ENCODE measurements at regions not wholly inside any gene's neighbourhood (a gene's known extent, or its start where the extent isn't known, plus 50 kb on each side); places are given as distances from the start of the nearest gene placed in this dataset.

GRCh38 chr12:19659086-19659485 is 219.8 kb downstream of the AEBP2 start:
- no peaks in the 10 kb centered on the region for H3F3A ChIP-seq (ENCODE audit: control insufficient read depth, insufficient read depth)
- TF ChIP-seq, protein P1, sequence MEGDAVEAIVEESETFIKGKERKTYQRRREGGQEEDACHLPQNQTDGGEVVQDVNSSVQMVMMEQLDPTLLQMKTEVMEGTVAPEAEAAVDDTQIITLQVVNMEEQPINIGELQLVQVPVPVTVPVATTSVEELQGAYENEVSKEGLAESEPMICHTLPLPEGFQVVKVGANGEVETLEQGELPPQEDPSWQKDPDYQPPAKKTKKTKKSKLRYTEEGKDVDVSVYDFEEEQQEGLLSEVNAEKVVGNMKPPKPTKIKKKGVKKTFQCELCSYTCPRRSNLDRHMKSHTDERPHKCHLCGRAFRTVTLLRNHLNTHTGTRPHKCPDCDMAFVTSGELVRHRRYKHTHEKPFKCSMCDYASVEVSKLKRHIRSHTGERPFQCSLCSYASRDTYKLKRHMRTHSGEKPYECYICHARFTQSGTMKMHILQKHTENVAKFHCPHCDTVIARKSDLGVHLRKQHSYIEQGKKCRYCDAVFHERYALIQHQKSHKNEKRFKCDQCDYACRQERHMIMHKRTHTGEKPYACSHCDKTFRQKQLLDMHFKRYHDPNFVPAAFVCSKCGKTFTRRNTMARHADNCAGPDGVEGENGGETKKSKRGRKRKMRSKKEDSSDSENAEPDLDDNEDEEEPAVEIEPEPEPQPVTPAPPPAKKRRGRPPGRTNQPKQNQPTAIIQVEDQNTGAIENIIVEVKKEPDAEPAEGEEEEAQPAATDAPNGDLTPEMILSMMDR (IDR thresholded peaks at IDR 0.05; ENCODE audit: low read depth, low read length, poor library complexity, severe bottlenecking) = no peak
- TF ChIP-seq EZH2phosphoT487 (IDR thresholded peaks at IDR 0.05; ENCODE audit: borderline replicate concordance, low read length) = no peak
- H3K4me2 ChIP-seq (ENCODE audit: low read length) = no peak overlapping the region
- no peaks in the 10 kb centered on the region for H3K9me2 ChIP-seq (replicated peaks; ENCODE audit: control insufficient read depth, low read length)
- H3K4me1 ChIP-seq (ENCODE audit: control insufficient read depth, low read length) = no peaks in the 10 kb centered on the region
- no peaks in the 10 kb centered on the region for H3K9me3 ChIP-seq (ENCODE audit: control insufficient read depth, insufficient read depth, low read length)
- H3K27ac ChIP-seq (ENCODE audit: low read depth, low read length) = no peak overlapping the region
- H3K36me3 ChIP-seq (ENCODE audit: control insufficient read depth, low read length) = no peaks in the 10 kb centered on the region
- H3K79me2 ChIP-seq (ENCODE audit: control insufficient read depth, low read length) = no peaks in the 10 kb centered on the region
- no peak overlapping the region for H3K4me3 ChIP-seq (ENCODE audit: low read length)
- H4K20me1 ChIP-seq (ENCODE audit: control insufficient read depth, insufficient read depth, low read depth, low read length) = no peaks in the 10 kb centered on the region
- no peaks in the 10 kb centered on the region for H3K27me3 ChIP-seq (ENCODE audit: control insufficient read depth, low read length)

DNA sequence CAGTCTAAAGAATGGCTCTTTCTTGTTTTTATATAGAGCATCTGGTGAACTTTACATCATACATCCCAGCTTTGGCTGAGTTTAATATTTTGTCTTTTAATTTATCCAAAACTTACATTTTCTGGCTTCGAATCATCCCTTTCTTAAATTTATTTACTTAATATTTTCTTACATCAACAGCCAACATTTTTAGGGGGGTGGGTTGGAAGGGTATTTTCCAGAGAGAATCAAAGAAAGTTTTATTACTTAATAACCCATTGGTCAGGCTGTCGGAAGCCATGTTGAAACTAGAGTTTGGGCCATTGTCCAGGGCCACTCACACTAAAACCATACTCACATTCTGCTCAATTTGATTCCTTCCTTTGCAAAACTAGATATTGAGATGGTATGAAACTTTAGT is 220.2 kb downstream of the AEBP2 start:
- H3K4me3 ChIP-seq (ENCODE audit: low read length) = no peak overlapping the region
- TF ChIP-seq, protein P1 (IDR thresholded peaks at IDR 0.05; ENCODE audit: low read depth, low read length, poor library complexity, severe bottlenecking) = no peak
- TF ChIP-seq EZH2phosphoT487 (IDR thresholded peaks at IDR 0.05; ENCODE audit: borderline replicate concordance, low read length) = no peak

DNA sequence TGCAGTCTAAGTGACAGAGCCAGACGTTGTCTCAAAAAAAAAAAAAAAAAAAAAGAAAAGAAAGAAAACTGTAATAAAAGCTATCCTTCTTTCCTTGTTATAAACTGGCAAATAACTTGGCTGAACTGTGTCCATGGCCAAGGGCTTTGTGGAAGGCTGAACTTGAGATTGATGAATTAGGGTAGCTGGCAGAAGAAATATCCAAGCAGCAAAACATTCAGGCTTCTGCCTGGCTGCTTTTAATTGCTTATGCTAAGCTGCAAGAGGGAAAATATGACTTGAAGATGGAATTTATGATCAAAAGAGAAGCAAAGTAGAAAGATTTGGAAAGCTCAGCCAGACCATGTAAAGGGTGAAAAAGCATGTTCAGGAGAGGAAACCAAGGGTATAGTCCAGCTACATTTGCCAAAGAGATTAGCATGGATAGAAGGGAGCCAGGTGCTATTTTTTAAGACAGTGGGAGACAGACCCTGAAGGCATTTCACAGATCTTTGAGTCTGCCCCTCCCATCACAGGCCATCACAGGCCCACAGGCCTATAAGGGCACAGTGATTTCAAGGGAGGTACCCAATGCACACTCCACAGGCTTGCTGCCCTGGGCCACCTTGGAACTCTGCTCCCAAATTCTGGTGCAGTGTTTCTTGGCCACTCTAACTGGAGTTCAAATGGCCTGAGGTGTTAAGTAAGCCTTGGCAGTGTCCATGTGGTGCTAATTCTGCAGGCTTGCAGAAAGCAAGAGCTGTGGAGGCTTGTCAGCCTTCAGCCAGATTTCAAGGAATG is 226.0 kb downstream of the AEBP2 start:
- Histone ChIP-seq H3K4me3 (ENCODE audit: low read length) (no peak overlapping the region), H3K36me3 (ENCODE audit: control insufficient read depth, low read length) (no peaks in the 10 kb centered on the region), H3K27ac (ENCODE audit: low read depth, low read length) (no peak overlapping the region), H3K9me2 (replicated peaks; ENCODE audit: control insufficient read depth, low read length) (no peaks in the 10 kb centered on the region), H4K20me1 (ENCODE audit: control insufficient read depth, insufficient read depth, low read depth, low read length) (no peaks in the 10 kb centered on the region), H3K4me2 (ENCODE audit: low read length) (no peak overlapping the region), H3F3A (ENCODE audit: control insufficient read depth, insufficient read depth) (no peaks in the 10 kb centered on the region), H3K9me3 (ENCODE audit: control insufficient read depth, insufficient read depth, low read length) (no peaks in the 10 kb centered on the region), H3K27me3 (ENCODE audit: control insufficient read depth, low read length) (no peaks in the 10 kb centered on the region), H3K79me2 (ENCODE audit: control insufficient read depth, low read length) (no peaks in the 10 kb centered on the region), H3K4me1 (ENCODE audit: control insufficient read depth, low read length) (no peaks in the 10 kb centered on the region)
- TF ChIP-seq EZH2phosphoT487 (IDR thresholded peaks at IDR 0.05; ENCODE audit: borderline replicate concordance, low read length) = no peak
- TF ChIP-seq, protein P1 (IDR thresholded peaks at IDR 0.05; ENCODE audit: low read depth, low read length, poor library complexity, severe bottlenecking) = no peak

More for the DNA sequence above, 220.2 kb downstream of the AEBP2 start:
- H3F3A ChIP-seq (ENCODE audit: control insufficient read depth, insufficient read depth) = no peaks in the 10 kb centered on the region
- H3K36me3 ChIP-seq (ENCODE audit: control insufficient read depth, low read length) = no peaks in the 10 kb centered on the region
- H4K20me1 ChIP-seq (ENCODE audit: control insufficient read depth, insufficient read depth, low read depth, low read length) = no peaks in the 10 kb centered on the region
- no peaks in the 10 kb centered on the region for H3K79me2 ChIP-seq (ENCODE audit: control insufficient read depth, low read length)
- no peaks in the 10 kb centered on the region for H3K27me3 ChIP-seq (ENCODE audit: control insufficient read depth, low read length)
- no peaks in the 10 kb centered on the region for H3K9me3 ChIP-seq (ENCODE audit: control insufficient read depth, insufficient read depth, low read length)
- no peaks in the 10 kb centered on the region for H3K9me2 ChIP-seq (replicated peaks; ENCODE audit: control insufficient read depth, low read length)
- no peak overlapping the region for H3K4me2 ChIP-seq (ENCODE audit: low read length)
- H3K27ac ChIP-seq (ENCODE audit: low read depth, low read length) = no peak overlapping the region
- H3K4me1 ChIP-seq (ENCODE audit: control insufficient read depth, low read length) = no peaks in the 10 kb centered on the region
